NOMO-1 treated with dmso at 0.1 percent for 144 hours (cell line): ENCODE measurements at regions not wholly inside any gene's neighbourhood (a gene's known extent, or its start where the extent isn't known, plus 50 kb on each side); places are given as distances from the start of the nearest gene placed in this dataset.

Experiments
- DNase-seq: peaks from one replicate; lab custom pipeline; 2025; ENCODE audit not compliant: unreplicated experiment; lab: John Stamatoyannopoulos, UW

DNA sequence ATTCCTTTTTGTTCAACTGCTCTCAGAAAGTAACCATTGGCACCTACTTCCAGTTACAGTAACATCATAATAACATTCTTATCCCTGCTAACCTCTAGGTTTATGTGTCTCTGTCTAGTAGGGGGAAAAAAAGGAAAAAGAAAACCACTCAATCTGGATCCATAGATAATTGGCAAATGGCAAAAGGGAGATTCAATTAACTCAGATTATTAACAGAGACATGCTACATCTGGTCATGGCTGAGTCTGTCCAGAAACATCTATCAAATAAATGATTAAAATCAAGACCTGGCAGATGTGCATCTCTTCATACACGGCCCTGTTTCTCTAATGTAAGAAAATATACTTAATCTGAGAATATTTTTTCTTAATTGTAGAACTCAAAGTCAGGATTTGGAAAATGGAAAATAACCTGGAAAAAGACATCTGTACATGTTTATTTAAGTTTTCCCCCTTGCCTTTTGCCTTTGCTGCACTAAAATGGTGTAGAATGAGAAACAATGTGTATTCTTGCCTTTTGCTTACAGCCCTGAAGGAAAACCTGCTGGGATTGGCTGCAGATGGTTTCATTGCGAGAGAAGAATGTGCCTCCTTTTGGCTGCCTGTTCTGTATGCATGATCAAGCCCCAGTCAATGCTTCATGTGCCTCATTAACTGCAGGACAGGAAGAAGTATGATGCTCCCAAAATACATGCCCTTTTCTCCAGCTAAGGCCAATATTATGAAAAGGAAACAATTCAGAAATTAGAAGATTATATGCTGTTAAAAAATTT is 921.6 kb upstream of the PCDH20 start:
- no peak for DNase-seq

DNA sequence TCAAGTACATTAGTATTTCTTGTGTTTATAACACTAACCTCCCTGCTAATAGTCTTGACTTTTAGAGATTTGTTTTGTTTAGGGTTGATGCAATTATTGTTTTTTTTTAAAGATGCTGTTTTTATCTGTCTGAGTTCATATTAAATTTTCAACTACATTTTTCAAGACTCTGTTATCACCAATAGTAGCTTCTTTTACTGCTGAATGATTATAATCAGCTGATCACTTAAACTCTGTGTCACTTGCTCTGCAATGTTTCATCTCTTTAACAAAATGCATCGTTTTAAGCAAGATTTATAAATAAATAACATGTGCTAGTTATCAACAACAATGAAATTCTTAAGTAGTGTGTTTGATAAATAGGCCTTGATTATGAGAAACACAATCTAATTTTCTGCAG is 920.9 kb upstream of the PCDH20 start:
- no peak for DNase-seq

DNA sequence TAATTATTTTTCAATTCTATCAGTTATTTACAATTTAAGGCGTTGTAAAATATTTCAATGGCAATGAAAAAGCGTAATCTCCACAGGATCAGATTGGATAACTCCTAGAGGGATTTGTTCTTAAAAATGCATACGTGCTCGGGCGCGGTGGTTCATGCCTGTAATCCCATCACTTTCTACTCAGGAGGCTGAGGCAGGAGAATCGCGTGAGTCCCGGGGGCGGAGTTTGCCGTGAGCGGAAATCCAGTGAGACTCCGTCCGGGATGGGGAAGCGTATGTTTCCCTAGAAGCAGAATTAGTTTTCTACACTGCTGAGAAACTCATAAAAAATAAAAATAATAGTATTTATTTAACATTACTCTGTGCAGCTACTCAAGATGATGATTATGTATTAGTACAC is 917.8 kb upstream of the PCDH20 start:
- DNase-seq: no peak

DNA sequence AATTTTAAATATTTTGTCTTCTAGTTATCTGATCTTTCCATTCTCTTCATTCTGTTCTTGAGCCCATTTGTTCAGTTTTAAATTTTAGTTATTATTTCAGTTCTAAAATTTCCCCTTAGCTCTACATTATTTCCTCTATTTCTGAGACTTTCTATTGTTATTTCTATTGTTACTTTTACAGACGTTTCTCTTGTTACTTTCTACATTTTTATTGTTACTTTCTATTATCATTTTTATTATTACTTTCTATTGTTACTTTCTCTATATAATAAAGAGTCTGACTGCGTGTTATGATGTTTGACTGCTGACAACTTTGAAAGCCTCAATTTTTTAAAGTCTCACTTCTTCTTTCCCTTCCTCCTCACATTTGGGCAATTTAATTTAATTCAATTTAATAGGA is 915.7 kb upstream of the PCDH20 start:
- DNase-seq: no peak

DNA sequence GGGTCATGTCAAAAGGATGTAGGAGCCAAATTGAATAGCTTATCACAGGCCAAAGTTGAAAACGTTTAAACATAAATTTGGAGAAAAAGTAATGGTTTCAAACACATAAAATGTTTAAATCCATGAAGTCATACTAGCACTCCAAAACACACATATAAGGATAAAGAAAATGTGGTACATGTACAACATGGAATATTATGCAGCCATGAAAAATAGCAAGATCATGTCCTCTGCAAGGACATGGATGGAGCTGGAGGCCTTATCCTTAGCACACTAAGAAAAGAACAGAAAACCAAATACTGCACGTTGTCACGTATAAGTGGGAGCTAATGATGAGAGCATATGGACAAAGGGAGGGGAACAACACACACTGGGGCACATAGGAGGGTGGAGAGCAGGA is 911.7 kb upstream of the PCDH20 start:
- no peak for DNase-seq

DNA sequence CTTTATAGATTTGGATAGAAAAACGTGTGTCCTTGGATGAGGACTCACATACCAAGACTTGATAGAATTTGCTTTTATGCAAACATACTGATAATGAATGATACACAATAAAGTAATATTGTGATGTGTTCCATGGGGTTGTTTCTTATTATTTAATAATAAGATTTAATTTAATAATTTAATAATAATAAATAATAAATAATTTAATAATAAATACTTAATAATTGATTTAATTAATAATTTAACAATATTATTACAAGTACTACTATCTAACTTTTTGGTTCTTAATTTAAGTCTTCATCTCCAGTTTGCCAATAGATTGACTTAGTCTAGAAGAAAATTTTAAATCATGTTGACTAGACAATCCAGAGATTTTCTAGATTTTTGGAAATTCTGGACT is 909.2 kb upstream of the PCDH20 start:
- DNase-seq: no peak

DNA sequence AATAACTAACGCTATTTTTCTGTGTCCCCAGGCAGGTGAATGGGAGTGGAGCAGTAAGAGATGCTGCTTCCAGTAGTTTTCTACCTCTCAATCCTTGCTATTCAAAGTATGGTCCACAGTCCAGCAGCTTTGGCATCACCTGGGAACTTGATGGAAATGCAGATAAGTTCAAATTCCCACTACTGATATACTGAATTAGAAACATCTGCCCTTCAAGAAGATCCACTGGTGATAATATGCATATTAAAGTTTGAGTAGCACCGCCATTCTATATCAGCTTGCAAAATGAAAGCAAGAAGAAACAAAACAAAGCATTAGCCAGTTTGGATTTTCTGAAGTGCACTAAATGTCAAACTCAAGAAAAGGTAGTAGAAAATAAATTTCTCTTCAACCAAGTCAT is 906.2 kb upstream of the PCDH20 start:
- no peak for DNase-seq

DNA sequence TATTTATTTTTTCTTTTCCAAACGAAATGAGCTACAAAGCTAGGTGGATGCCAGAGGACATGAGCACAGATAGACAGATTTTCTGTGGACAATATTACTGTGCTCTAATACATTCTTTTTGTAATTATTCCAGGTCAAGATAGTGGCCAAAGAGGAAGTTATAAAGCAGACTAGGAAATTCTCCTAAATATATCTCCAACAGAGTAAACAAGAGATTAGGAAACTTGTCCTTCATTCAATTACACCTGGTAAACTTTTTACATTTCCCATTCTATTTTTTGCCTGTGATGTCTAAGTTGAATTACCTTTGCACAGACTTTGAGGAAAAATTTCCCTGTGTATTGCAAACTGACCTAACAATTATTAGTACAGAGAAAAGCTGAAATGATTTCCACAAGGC is 905.5 kb upstream of the PCDH20 start:
- DNase-seq: no peak

DNA sequence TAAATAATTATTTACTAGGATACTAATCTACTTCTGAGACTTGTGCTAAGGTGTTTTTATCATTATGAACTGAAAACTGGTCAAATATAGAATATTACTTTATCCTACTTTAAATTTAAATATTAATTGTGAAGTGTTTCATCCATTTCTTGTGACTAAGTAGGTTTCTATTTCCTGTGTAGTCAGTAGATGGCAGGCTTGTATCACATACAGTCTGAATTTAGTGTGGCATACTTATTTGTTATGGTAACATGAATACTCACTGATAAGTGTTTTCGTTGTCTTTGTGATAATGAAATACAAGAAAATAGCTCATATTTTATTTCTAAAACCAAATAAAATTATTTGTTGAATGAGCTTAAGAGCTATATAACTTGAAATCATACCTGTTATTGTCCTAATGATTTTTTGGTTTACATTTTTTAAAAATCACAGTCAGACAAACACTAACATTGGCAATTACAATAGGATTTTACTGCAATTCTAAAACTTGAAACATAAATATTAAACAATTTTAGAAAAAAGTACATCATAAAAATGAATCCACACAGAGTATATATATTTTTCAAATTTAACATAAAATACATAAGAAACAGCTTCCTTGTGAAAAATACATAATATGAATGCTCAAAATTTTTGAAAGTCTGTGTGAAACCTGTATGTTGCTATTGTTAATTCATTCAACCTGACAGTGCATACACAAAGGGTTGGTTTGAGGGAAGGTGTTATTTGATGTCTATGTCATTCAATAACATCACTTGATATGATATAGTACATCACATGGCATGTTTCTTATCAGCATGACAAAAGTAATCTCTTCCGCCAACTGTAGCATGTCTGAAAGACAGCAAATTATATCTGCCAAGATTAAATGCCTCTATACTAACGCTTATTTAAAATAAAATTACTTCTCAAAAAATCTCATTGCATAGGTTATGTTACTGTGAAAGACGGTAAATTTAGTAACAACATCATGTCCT is 904.8 kb upstream of the PCDH20 start:
- no peak for DNase-seq

DNA sequence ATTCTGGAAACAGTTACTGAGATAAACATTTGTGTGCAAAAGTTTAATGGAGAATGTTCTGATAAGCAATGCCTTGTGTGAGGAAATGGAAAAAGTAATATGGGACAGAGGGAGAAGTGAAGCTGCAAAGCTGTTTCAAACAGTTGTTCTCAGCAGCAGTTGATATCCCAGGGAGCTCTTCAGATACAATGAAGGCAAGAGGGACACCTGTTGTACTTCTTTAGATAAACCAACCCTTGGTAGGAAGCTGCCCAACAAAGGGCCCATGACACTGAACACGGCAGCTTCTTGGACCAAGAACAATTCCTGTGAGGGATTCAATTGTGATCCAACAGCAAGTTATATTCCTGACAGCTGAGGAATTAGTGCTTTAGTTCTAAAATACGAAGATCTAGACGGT is 894.3 kb upstream of the PCDH20 start:
- DNase-seq: no peak

DNA sequence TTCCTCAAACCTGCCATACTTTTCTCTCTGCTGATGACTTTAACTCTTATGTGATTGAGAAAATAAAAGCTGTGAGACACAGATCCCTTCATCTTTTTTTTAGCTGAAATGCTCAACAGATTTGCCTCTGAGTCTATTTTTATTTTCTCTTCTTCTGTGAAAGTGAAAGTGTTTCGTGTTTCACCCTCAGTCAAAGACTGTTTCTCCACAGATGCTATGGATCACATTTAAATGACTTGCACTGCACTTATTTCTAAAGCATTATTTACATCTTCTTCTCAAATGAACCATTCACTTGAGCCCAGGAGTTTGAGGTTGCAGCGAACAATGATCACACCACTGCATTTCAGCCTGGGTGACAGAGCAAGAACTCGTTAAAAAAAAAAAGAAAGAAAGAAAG is 890.1 kb upstream of the PCDH20 start:
- DNase-seq: no peak

DNA sequence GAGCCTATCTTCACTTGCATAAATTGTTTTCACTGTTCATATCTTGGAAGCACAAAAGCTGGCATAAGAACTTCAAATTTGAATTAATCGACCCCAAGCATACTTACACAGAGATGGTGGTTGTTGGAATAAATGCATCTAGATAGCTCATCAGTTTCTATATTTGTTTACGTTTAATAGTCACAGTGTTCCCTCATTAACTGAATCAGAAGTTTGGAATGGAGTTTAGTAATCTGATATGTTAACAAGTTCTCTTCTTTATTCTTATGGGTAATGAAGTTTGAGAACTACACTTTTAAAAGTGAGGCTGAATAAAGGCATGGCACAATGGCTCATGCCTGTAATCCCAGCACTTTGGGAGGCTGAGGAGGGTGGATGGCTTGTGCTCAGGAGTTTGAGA is 886.7 kb upstream of the PCDH20 start:
- no peak for DNase-seq

DNA sequence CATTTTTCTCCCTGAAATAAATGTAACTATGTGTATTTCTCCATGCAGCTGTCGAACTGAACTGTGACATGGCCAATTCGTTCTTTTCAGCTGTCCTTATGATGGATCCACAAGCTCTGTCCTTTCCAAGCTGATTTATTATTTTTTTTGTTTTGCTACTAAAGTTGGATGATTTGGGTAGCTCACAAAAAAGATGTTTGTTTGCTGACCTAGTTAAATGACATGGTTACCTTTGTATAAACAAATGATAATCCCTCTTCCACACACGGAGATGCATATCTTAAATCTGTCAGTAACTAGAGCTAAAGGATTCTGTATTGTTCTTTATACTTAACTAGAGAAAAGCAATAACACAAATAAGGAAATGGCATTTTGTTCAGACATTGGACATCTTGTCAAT is 884.3 kb upstream of the PCDH20 start:
- no peak for DNase-seq

DNA sequence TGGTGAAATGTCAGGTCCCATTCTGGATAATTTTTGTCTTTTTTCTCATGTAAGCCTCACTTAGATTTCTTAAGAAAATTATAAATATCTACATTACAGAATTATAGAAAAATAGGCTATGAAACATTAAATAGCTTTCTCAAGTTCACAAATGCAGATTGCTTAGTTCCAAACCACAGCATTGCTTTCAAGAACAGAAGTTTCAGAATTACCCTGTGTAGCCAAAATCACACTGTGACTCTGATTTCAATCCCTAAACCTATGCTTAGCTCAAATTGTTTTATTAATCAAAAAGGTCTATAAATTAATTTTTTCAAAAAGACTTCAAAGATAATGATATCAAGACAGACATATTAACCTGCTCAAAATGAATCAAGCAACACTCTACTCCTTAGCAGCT is 881.2 kb upstream of the PCDH20 start:
- no peak for DNase-seq

DNA sequence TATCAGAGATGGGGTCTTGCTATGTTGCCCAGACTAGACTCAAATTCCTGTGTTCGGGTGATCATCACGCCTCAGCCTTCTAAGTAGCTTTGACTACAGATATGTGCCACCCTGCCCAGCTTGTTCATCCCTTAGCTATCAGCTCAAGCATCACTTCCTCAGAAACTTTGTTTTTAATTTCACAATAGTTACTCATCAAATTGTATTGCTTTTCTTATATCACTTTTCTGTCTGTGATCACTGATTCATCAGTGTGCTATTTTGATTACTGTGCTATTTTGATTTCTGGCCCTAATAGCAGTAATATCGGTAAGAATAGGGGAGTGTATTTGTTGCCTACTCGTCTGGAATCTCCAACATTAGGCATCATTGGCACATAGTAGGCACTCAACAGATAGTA is 878.6 kb upstream of the PCDH20 start:
- DNase-seq: no peak

DNA sequence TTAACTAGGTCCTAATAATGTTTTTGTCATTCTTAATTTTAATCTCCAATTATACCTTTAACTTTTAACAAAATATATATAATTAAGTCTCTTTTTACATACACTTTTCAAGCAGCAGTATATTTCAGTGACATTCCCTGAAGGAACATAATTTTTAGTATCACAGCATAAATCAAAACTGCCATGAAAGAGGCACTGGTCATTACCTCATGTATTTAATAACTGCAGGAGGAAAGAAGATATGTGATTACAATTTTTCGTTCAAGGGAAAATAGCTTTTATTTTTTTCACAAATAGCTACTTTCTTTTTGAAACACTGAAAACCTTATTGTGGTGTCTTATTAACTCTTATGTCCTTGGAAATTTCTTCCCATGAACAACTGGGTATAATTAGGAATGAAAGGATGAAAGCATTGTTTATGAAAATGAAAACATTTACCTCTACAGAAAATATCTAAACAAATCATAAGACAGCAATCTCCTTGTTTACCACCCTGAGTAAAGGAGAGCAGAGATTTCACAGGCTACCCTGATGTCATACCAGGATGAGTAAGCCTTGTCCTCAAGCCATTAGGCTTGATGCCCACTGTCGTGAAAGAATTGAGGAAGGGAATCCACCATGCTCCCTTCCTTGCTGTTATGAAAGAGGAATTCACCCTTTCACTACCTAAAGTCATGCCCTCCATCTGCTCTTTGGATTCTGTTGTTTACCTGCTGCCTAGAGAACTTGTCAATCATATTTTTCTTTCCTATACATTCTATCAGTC is 877.2 kb upstream of the PCDH20 start:
- DNase-seq: no peak

DNA sequence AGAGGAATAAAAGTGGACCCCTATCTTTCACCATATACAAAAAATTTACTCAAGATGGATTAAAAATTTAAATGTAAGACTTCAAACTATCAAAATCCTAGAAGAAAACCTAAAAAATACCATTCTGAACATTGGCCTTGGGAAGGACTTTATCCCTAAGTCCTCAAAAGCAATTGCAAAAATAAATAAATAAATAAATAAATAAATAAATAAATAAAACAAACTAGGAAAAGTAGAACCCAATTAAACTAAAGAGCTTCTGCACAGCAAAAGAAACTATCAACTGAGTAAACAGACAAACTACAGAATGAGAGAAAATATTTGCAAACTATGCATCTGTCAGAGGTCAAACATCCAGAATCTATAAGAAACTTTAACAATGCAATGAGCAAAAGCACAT is 874.9 kb upstream of the PCDH20 start:
- DNase-seq: no peak

DNA sequence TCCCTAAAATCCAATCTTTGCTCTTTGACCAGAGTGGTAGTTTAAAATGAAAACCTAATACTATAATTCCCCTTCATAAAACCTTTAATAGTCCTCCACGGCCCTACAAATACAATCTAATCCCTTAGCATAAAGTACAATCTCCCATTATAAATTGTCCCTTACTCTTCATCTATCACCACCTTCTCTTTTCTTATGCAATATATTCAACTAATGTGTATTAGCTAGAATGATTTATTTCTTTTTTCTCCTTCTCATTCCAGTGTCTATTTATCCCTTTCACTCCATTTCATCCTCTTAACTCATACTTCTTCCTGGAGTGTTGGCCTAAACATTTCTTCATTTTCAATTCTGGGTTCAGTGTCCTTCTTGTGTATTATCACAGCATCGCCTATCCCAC is 872.1 kb upstream of the PCDH20 start:
- DNase-seq: no peak

DNA sequence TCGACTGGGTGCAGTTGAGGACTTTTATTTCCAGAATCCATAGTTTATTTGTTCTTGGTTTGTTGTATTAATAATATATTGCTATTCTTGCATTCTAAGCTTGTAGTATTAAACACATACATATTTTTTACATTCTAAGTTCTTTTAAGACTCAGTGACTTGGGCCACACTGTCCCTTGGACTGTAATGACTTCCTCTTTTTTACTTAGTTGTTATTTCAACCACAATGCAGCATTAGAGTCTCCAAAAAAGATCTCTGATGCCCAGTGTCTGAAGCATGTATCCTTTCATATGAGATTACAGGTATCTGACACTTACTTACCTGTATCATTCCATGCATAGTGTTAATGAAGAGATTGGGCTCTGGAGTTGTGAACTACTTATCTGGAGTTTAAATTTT is 864.9 kb upstream of the PCDH20 start:
- no peak for DNase-seq

DNA sequence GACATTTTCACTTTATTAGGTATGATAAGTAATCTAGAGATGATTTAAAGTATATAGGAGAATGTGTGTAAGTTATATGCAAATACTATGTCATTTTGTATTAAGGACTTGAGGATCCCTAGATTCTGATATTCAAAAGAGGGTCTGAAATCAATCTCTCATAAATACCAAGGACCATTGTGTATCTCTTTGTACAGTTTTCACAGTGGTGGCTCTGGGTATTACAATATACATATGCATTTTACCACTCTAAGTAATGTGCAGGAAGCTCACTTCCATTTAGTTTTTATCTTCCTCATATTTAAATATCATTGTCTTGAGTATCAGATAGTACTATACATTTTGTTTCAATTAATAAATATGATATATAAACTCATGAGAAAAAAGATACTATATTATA is 862.6 kb upstream of the PCDH20 start:
- no peak for DNase-seq

DNA sequence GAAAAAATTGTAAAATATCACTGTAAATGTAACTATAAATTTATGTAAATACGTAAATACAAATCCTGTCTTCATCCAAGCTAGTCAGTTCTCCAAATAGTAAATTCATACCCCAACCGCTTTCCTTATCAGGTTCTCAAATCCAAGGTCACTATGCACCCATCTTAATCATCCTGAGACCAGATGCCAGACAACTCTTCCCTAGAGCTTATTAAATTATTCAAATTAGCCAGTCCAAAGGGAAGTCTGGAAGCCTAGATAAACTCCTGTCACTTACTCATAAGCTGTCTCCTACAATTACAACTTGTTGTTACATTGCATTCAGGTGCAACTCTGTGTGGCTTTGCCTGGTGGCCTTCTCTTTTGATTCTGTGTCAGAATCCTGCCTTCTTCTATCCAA is 836.1 kb upstream of the PCDH20 start:
- DNase-seq: no peak
